HepG2 (cell line): ENCODE measurements at regions not wholly inside any gene's neighbourhood (a gene's known extent, or its start where the extent isn't known, plus 50 kb on each side); places are given as distances from the start of the nearest gene placed in this dataset.

Experiments
- CENPX ChIP-seq: sonication (generic); formaldehyde crosslinking; IDR thresholded peaks from 2 replicates; pipeline ENCODE4 v1.9.0; 2021; ENCODE audit warnings: mild to moderate bottlenecking, missing genetic modification reagents, moderate library complexity
- EED ChIP-seq: sonication (generic); formaldehyde crosslinking; IDR thresholded peaks from 2 replicates; pipeline ENCODE4 v1.5.0; 2020; ENCODE audit warnings: mild to moderate bottlenecking, missing genetic modification reagents
- HCFC1 ChIP-seq: fragments of 150-350 bp; IDR thresholded peaks from 2 replicates; pipeline ENCODE4 v1.6.1; 2014; ENCODE audit warnings: low read depth, low read length
- MXD1 ChIP-seq: sonication (generic); formaldehyde crosslinking; IDR thresholded peaks from 2 replicates; pipeline ENCODE4 v1.4.0; 2020; ENCODE audit warnings: mild to moderate bottlenecking, missing genetic modification reagents
- NR3C1 ChIP-seq: sonication (generic); formaldehyde crosslinking; IDR thresholded peaks from 2 replicates; pipeline ENCODE4 v1.4.0; 2020; ENCODE audit warnings: missing genetic modification reagents
- POGK ChIP-seq: sonication (generic); formaldehyde crosslinking; conservative IDR thresholded peaks from 2 replicates; pipeline ENCODE4 v1.8.0; 2022; ENCODE audit warnings: mild to moderate bottlenecking, moderate library complexity, missing genetic modification reagents
- RARA ChIP-seq: IDR thresholded peaks from 2 replicates; pipeline ENCODE4 v1.6.1; 2016; ENCODE audit warnings: missing genetic modification reagents, missing compliant biosample characterization
- SOX13 ChIP-seq, 3 experiments: fragments of 450-650 bp in 1 of 3; sonication (generic) in 1 of 3; formaldehyde crosslinking in 1 of 3; IDR thresholded peaks in 2 of 3; conservative IDR thresholded peaks in 1 of 3; 2 replicates each; pipeline versions ENCODE4 v1.5.0 to v1.6.1; 2016 to 2020; ENCODE audit warnings: antibody characterized with exemption in 1 of 3, mild to moderate bottlenecking in 1 of 3, missing compliant biosample characterization in 1 of 3, missing genetic modification reagents in 1 of 3, moderate library complexity in 1 of 3
- SP5 ChIP-seq: IDR thresholded peaks from 2 replicates; pipeline ENCODE4 v1.6.1; 2016; ENCODE audit warnings: low read depth, borderline replicate concordance
- ZBTB1 ChIP-seq: sonication (generic); formaldehyde crosslinking; IDR thresholded peaks from 2 replicates; pipeline ENCODE4 v1.4.0; 2020; ENCODE audit warnings: missing genetic modification reagents, borderline replicate concordance
- ZNF121 ChIP-seq: sonication (generic); formaldehyde crosslinking; IDR thresholded peaks from 2 replicates; pipeline ENCODE4 v1.5.0; 2020; ENCODE audit warnings: mild to moderate bottlenecking, missing genetic modification reagents
- ZNF382 ChIP-seq: sonication (generic); formaldehyde crosslinking; IDR thresholded peaks from 2 replicates; pipeline ENCODE4 v1.5.0; 2020; ENCODE audit warnings: missing genetic modification reagents, mild to moderate bottlenecking, borderline replicate concordance
- ZNF564 ChIP-seq: sonication (generic); formaldehyde crosslinking; IDR thresholded peaks from 2 replicates; pipeline ENCODE4 v1.8.1; 2023; ENCODE audit warnings: mild to moderate bottlenecking, missing genetic modification reagents
- ZNF570 ChIP-seq: sonication (generic); formaldehyde crosslinking; IDR thresholded peaks from 2 replicates; pipeline ENCODE4 v1.4.0; 2020; ENCODE audit warnings: mild to moderate bottlenecking, missing genetic modification reagents, borderline replicate concordance
- ZNF850 ChIP-seq: sonication (generic); formaldehyde crosslinking; conservative IDR thresholded peaks from 2 replicates; pipeline ENCODE4 v1.9.0; 2021; ENCODE audit warnings: mild to moderate bottlenecking, missing genetic modification reagents
- ZSCAN31 ChIP-seq: sonication (generic); formaldehyde crosslinking; IDR thresholded peaks from 2 replicates; pipeline ENCODE4 v1.5.0; 2020; ENCODE audit warnings: low read depth, mild to moderate bottlenecking, missing genetic modification reagents
- TF ChIP-seq, protein P1 (sequence below): sonication (generic); formaldehyde crosslinking; IDR thresholded peaks from 2 replicates; pipeline ENCODE4 v1.4.0; 2020; ENCODE audit warnings: missing genetic modification reagents, mild to moderate bottlenecking, borderline replicate concordance
- TF ChIP-seq, protein P2 (sequence below): sonication (generic); formaldehyde crosslinking; IDR thresholded peaks from 2 replicates; pipeline ENCODE4 v1.5.1; 2020; ENCODE audit warnings: mild to moderate bottlenecking, missing genetic modification reagents, moderate library complexity
- TF ChIP-seq, protein P3 (sequence below): sonication (generic); formaldehyde crosslinking; IDR thresholded peaks from 2 replicates; pipeline ENCODE4 v1.8.1; 2023; ENCODE audit warnings: mild to moderate bottlenecking, missing genetic modification reagents

GRCh38 chr7:130910949-130911944 is 177.2 kb upstream of the KLF14 start (continued):
- TF ChIP-seq ZNF121, result peak; percentile 54; the same call in 1 of the 2 replicates
- TF ChIP-seq ZNF564 (CRISPR knock-in tag), result no peak
- TF ChIP-seq, protein P1, sequence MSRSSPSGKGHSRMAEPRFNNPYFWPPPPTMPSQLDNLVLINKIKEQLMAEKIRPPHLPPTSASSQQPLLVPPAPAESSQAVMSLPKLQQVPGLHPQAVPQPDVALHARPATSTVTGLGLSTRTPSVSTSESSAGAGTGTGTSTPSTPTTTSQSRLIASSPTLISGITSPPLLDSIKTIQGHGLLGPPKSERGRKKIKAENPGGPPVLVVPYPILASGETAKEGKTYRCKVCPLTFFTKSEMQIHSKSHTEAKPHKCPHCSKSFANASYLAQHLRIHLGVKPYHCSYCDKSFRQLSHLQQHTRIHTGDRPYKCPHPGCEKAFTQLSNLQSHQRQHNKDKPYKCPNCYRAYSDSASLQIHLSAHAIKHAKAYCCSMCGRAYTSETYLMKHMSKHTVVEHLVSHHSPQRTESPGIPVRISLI (CRISPR knock-in tag), result no peak
- no peak for TF ChIP-seq ZNF570 (CRISPR knock-in tag)
- TF ChIP-seq RARA (CRISPR knock-in tag), result peak; percentile 77
- no peak for TF ChIP-seq EED (CRISPR knock-in tag)
- no peak for TF ChIP-seq SOX13 (IDR thresholded peaks at IDR 0.05)
- peak in 1 of 2 experiments; percentile 36; a peak in 1 of 4 replicates for TF ChIP-seq SOX13 (CRISPR knock-in tag; conservative IDR thresholded peaks at IDR 0.05 in 1 of 2, IDR thresholded peaks at IDR 0.05 in 1 of 2)
- TF ChIP-seq, protein P2, sequence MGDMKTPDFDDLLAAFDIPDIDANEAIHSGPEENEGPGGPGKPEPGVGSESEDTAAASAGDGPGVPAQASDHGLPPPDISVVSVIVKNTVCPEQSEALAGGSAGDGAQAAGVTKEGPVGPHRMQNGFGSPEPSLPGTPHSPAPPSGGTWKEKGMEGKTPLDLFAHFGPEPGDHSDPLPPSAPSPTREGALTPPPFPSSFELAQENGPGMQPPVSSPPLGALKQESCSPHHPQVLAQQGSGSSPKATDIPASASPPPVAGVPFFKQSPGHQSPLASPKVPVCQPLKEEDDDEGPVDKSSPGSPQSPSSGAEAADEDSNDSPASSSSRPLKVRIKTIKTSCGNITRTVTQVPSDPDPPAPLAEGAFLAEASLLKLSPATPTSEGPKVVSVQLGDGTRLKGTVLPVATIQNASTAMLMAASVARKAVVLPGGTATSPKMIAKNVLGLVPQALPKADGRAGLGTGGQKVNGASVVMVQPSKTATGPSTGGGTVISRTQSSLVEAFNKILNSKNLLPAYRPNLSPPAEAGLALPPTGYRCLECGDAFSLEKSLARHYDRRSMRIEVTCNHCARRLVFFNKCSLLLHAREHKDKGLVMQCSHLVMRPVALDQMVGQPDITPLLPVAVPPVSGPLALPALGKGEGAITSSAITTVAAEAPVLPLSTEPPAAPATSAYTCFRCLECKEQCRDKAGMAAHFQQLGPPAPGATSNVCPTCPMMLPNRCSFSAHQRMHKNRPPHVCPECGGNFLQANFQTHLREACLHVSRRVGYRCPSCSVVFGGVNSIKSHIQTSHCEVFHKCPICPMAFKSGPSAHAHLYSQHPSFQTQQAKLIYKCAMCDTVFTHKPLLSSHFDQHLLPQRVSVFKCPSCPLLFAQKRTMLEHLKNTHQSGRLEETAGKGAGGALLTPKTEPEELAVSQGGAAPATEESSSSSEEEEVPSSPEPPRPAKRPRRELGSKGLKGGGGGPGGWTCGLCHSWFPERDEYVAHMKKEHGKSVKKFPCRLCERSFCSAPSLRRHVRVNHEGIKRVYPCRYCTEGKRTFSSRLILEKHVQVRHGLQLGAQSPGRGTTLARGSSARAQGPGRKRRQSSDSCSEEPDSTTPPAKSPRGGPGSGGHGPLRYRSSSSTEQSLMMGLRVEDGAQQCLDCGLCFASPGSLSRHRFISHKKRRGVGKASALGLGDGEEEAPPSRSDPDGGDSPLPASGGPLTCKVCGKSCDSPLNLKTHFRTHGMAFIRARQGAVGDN, result no peak
- TF ChIP-seq SP5 (CRISPR knock-in tag), result no peak
- no peak for TF ChIP-seq ZNF382
- TF ChIP-seq ZSCAN31 (CRISPR knock-in tag), result no peak
- TF ChIP-seq MXD1 (CRISPR knock-in tag), result no peak
- no peak for TF ChIP-seq CENPX (CRISPR knock-in tag)
- TF ChIP-seq, protein P3, sequence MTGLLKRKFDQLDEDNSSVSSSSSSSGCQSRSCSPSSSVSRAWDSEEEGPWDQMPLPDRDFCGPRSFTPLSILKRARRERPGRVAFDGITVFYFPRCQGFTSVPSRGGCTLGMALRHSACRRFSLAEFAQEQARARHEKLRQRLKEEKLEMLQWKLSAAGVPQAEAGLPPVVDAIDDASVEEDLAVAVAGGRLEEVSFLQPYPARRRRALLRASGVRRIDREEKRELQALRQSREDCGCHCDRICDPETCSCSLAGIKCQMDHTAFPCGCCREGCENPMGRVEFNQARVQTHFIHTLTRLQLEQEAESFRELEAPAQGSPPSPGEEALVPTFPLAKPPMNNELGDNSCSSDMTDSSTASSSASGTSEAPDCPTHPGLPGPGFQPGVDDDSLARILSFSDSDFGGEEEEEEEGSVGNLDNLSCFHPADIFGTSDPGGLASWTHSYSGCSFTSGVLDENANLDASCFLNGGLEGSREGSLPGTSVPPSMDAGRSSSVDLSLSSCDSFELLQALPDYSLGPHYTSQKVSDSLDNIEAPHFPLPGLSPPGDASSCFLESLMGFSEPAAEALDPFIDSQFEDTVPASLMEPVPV (CRISPR knock-in tag), result no peak
- no peak for TF ChIP-seq ZNF850 (CRISPR knock-in tag)
- no peak for TF ChIP-seq ZBTB1 (CRISPR knock-in tag)
- no peak for TF ChIP-seq NR3C1
- TF ChIP-seq POGK (CRISPR knock-in tag), result no peak
- TF ChIP-seq HCFC1, result no peak
